RWPE2 (cell line): ENCODE measurements at regions not wholly inside any gene's neighbourhood (a gene's known extent, or its start where the extent isn't known, plus 50 kb on each side); places are given as distances from the start of the nearest gene placed in this dataset.
"Not testable (repeated sequence)": the region's sequence is repeated elsewhere in the genome, so short reads cannot be mapped to it uniquely, and the experiment has no call there.

Experiments used
- ATAC-seq: fragments of 200-7000 bp; cut with Tn5 transposase; 3 replicates; pipeline ENCODE4 v1.9.1; 2021; ENCODE audit warnings: low read depth
- DNase-seq: peaks from one replicate; pipeline ENCODE4 v3.0.0-alpha.2; 2020; ENCODE audit warnings: low spot score
- H3K27ac ChIP-seq: fragments of 450-650 bp; 2 replicates; pipeline ENCODE4 v1.5.1; 2017; ENCODE audit warnings: mild to moderate bottlenecking; ENCODE audit not compliant: poor library complexity, severe bottlenecking
- H3K27me3 ChIP-seq: fragments of 250-450 bp; sonication (Bioruptor Pico); 2 replicates; pipeline ENCODE4 v1.5.1; 2021; ENCODE audit warnings: mild to moderate bottlenecking, moderate library complexity; ENCODE audit not compliant: insufficient read depth, poor library complexity, severe bottlenecking
- H3K36me3 ChIP-seq: fragments of 250-450 bp; sonication (Bioruptor Pico); 2 replicates; pipeline ENCODE4 v1.5.1; 2020; ENCODE audit warnings: low read depth, mild to moderate bottlenecking, moderate library complexity
- H3K4me1 ChIP-seq: fragments of 250-450 bp; sonication (Bioruptor Pico); 2 replicates; pipeline ENCODE4 v1.5.1; 2021; ENCODE audit warnings: mild to moderate bottlenecking, moderate library complexity; ENCODE audit not compliant: insufficient read depth, poor library complexity, severe bottlenecking
- H3K4me3 ChIP-seq: fragments of 250-450 bp; sonication (Bioruptor Pico); 2 replicates; pipeline ENCODE4 v1.5.1; 2021; ENCODE audit warnings: mild to moderate bottlenecking, moderate library complexity; ENCODE audit not compliant: severe bottlenecking
- H3K9me3 ChIP-seq: fragments of 250-450 bp; sonication (Bioruptor Pico); 2 replicates; pipeline ENCODE4 v1.5.1; 2021; ENCODE audit warnings: mild to moderate bottlenecking, moderate library complexity; ENCODE audit not compliant: severe bottlenecking
- TF ChIP-seq, protein P1 (sequence below): fragments of 450-650 bp; IDR thresholded peaks from one replicate; pipeline ENCODE4 v1.5.1; 2017; ENCODE audit warnings: mild to moderate bottlenecking, moderate library complexity; ENCODE audit not compliant: poor library complexity, severe bottlenecking

- no peaks in the 10 kb centered on the region for H3K27me3 ChIP-seq
- no peaks in the 10 kb centered on the region for H3K4me1 ChIP-seq
- no peak for ATAC-seq
- H3K4me3 ChIP-seq: no peak overlapping the region
- no peak overlapping the region for H3K27ac ChIP-seq
- no peaks in the 10 kb centered on the region for H3K9me3 ChIP-seq
- no peak for DNase-seq
- TF ChIP-seq, protein P1, sequence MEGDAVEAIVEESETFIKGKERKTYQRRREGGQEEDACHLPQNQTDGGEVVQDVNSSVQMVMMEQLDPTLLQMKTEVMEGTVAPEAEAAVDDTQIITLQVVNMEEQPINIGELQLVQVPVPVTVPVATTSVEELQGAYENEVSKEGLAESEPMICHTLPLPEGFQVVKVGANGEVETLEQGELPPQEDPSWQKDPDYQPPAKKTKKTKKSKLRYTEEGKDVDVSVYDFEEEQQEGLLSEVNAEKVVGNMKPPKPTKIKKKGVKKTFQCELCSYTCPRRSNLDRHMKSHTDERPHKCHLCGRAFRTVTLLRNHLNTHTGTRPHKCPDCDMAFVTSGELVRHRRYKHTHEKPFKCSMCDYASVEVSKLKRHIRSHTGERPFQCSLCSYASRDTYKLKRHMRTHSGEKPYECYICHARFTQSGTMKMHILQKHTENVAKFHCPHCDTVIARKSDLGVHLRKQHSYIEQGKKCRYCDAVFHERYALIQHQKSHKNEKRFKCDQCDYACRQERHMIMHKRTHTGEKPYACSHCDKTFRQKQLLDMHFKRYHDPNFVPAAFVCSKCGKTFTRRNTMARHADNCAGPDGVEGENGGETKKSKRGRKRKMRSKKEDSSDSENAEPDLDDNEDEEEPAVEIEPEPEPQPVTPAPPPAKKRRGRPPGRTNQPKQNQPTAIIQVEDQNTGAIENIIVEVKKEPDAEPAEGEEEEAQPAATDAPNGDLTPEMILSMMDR: no peak
- H3K36me3 ChIP-seq: no peaks in the 10 kb centered on the region
These were observed 340.6 kb downstream of the PAX3 start for GRCh38 chr2:221958224-221958623.

DNA sequence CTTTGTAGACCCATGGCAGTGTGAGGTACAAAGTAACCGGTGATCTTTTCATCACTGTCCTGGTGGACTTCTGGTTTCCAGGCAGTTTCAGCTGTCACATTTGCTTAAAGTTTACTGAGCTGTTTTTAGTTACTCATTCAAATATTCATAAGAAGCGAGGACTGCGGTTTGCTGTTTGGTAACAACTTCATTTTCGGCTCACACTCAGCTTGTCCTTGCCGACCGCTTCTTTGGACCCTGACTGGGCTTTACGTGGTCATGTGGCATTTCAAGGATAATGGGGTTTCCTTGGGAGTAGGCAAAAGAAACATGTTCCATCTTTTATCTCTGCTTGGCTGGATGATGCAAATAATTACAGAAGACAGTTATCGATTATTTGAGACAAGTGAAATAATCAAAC is 350.7 kb downstream of the PAX3 start:
- no peak for ATAC-seq
- TF ChIP-seq, protein P1: no peak
- H3K27me3 ChIP-seq: no peaks in the 10 kb centered on the region
- H3K9me3 ChIP-seq: no peaks in the 10 kb centered on the region
- peaks cover 8% of the 10 kb centered on the region for H3K4me1 ChIP-seq
- no peak overlapping the region for H3K4me3 ChIP-seq
- no peak overlapping the region for H3K27ac ChIP-seq
- no peaks in the 10 kb centered on the region for H3K36me3 ChIP-seq
- DNase-seq: no peak

- H3K4me1 ChIP-seq: peaks cover 17% of the 10 kb centered on the region
- ATAC-seq, DNase-seq: not testable (repeated sequence)
These were observed 354.3 kb downstream of the PAX3 start for GRCh38 chr2:221944452-221944851.

DNA sequence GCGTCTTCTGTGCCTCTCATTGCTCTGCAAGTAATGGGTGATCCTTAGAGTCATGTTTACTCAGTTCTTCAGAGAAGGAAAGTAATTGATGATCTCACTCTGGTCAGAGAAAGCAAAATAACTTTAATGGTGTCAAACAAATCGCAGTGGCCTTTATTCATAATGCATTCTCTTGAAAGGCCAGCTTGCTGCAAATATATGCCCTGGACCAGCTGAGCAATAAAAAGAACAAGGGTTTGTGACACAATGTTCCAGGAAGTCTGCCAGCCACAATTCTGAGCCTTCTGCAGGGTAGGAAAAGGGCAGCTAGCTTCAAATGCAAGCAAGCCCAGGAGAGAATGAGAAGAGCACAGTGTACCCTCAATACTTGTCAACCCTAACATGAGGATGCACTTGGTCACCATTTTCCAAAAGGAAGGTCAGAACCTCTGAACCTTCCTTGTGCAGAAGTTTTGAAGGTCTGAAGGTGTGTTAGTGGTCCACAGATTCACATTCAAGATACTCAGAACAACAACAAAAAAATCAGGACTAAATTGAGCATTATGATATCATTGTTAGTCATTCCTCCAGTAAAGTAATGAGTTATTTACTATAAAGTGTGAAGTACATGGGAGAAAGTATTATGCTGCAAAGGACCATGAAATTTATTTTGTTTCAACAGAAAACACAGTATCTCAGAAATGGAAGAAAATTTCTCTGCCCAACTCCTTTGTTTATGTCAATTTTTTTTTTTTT is 355.6 kb downstream of the PAX3 start:
- DNase-seq (no peak), ATAC-seq (peak; percentile 83)
- TF ChIP-seq, protein P1: no peak
- Histone ChIP-seq H3K4me1 (peaks cover 17% of the 10 kb centered on the region), H3K4me3 (no peak overlapping the region), H3K36me3 (no peaks in the 10 kb centered on the region), H3K9me3 (no peaks in the 10 kb centered on the region), H3K27ac (peak overlapping the region; percentile 51), H3K27me3 (no peaks in the 10 kb centered on the region)

More at GRCh38 chr2:221944452-221944851, 354.3 kb downstream of the PAX3 start:
- H3K36me3 ChIP-seq, H3K27me3 ChIP-seq, H3K9me3 ChIP-seq, H3K27ac ChIP-seq, H3K4me3 ChIP-seq: not testable (repeated sequence)

- no peaks in the 10 kb centered on the region for H3K27me3 ChIP-seq
- H3K36me3 ChIP-seq: no peaks in the 10 kb centered on the region
- TF ChIP-seq, protein P1: no peak
- no peaks in the 10 kb centered on the region for H3K9me3 ChIP-seq
- ATAC-seq (no peak), DNase-seq (no peak)
- H3K4me3 ChIP-seq: no peak overlapping the region
- H3K4me1 ChIP-seq: no peaks in the 10 kb centered on the region
- no peak overlapping the region for H3K27ac ChIP-seq
These were observed 359.3 kb upstream of the EPHA4 start for GRCh38 chr2:221931251-221931991.
